ENCODE measurements at regions not wholly inside any gene's neighbourhood (a gene's known extent, or its start where the extent isn't known, plus 50 kb on each side); places are given as distances from the start of the nearest gene placed in this dataset.

DNA sequence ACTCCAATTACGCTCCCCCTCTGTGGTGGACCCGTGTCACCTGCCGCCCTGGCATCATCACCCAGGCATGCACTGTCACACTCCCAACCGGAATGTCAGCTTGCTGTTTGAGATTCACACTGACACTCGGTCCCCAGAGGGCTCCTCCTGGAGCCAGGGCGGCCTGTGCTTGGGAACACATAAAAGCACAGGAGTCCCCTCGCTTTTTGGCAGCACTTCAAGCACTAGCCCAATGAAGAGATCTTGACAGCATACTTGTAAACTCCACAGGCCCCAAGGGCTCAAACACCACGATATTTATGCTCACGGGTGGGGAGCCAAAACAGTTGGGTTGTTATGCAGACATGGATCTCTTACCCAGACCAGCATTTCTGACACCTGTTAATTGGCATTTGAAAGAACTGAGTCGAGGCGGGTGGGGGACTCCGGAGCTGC is 90.8 kb upstream of the EGFLAM start:
- no peak for TF ChIP-seq EZH2 (IDR thresholded peaks at IDR 0.05; ENCODE audit: insufficient read depth, poor library complexity, severe bottlenecking)
- 45 to 48% methylated on average over 11 to 12 of the region's 12 CpGs for WGBS, 2 experiments (ENCODE audit: low coverage in 1 of 2, low lambda C conversion rate in 2 of 2, missing lambda C conversion rate in 2 of 2)
- DNase-seq = no peak
- Histone ChIP-seq H3K27ac (no peak overlapping the region), H2AFZ (no peak overlapping the region), H3K9me2 (ENCODE audit: insufficient read depth) (no peaks in the 10 kb centered on the region), H3K4me1 (ENCODE audit: insufficient read depth) (no peaks in the 10 kb centered on the region), H3F3A (ENCODE audit: insufficient read depth) (no peaks in the 10 kb centered on the region), H3K27me3 (replicated peaks; ENCODE audit: insufficient read depth) (no peaks in the 10 kb centered on the region; the same call in 1 of the 2 replicates), H3K9me3 (ENCODE audit: low read depth) (no peaks in the 10 kb centered on the region), H3K9ac (no peak overlapping the region), H3K4me3 (no peak overlapping the region), H4K20me1 (ENCODE audit: insufficient read depth) (no peaks in the 10 kb centered on the region), H3K36me3 (ENCODE audit: low read depth) (no peaks in the 10 kb centered on the region), H3K79me2 (ENCODE audit: insufficient read depth) (no peaks in the 10 kb centered on the region), H3K4me2 (ENCODE audit: unreplicated experiment) (no peak overlapping the region)
- in situ Hi-C loops (cut with MboI) = no loop called here

GRCh38 chr5:38166832-38167231 is 91.5 kb upstream of the EGFLAM start:
- no peak overlapping the region for H3K9ac ChIP-seq
- H2AFZ ChIP-seq = no peak overlapping the region
- no peak for TF ChIP-seq EZH2phosphoT487 (IDR thresholded peaks at IDR 0.05; ENCODE audit: insufficient read depth, low read depth)
- H3K4me2 ChIP-seq (ENCODE audit: unreplicated experiment) = no peak overlapping the region
- H3K79me2 ChIP-seq (ENCODE audit: insufficient read depth) = no peaks in the 10 kb centered on the region
- H3K36me3 ChIP-seq (ENCODE audit: low read depth) = no peaks in the 10 kb centered on the region
- H3K9me3 ChIP-seq (ENCODE audit: low read depth) = no peaks in the 10 kb centered on the region
- H3K27ac ChIP-seq = no peak overlapping the region
- no peaks in the 10 kb centered on the region for H3K9me2 ChIP-seq (ENCODE audit: insufficient read depth)
- H4K20me1 ChIP-seq (ENCODE audit: insufficient read depth) = no peaks in the 10 kb centered on the region
- no peak for DNase-seq
- H3K27me3 ChIP-seq (replicated peaks; ENCODE audit: insufficient read depth) = no peaks in the 10 kb centered on the region; the same call in 1 of the 2 replicates
- H3K4me1 ChIP-seq (ENCODE audit: insufficient read depth) = no peaks in the 10 kb centered on the region
- H3K4me3 ChIP-seq = no peak overlapping the region
- WGBS, 2 experiments (ENCODE audit: low coverage in 1 of 2, low lambda C conversion rate in 2 of 2, missing lambda C conversion rate in 2 of 2) = 60 to 62% methylated on average over 10 to 11 of the region's 11 CpGs
- no peaks in the 10 kb centered on the region for H3F3A ChIP-seq (ENCODE audit: insufficient read depth)
- in situ Hi-C loops (cut with MboI) = no loop called here

DNA sequence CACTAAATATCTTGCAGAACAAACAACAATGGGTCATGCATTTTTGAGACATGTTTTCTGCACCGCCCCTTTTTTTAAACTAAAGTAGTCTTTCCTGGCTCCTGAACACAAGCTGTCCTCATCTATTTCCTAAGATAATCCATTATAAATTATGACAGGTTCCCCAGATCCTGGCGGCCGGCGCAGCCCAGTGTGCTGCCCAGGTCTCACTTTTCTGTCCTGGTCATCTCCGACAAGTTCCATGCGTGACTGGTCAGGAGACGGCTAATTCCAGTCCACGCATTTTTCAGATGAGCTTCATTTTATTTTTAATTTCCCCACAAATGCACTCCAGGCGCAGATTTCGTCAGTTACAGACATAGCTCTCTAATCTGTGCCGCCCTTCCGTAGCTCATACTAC is 92.9 kb upstream of the EGFLAM start:
- 87 to 89% methylated on average over 12 of the region's 12 CpGs for WGBS, 2 experiments (ENCODE audit: low coverage in 1 of 2, low lambda C conversion rate in 2 of 2, missing lambda C conversion rate in 2 of 2)
- no peak overlapping the region for H3K4me3 ChIP-seq
- no peak overlapping the region for H3K27ac ChIP-seq
- H4K20me1 ChIP-seq (ENCODE audit: insufficient read depth) = no peaks in the 10 kb centered on the region
- no peaks in the 10 kb centered on the region for H3K4me1 ChIP-seq (ENCODE audit: insufficient read depth)
- no peaks in the 10 kb centered on the region for H3K9me3 ChIP-seq (ENCODE audit: low read depth)
- in situ Hi-C loops (cut with MboI) = no loop called here
- H3F3A ChIP-seq (ENCODE audit: insufficient read depth) = no peaks in the 10 kb centered on the region
- no peaks in the 10 kb centered on the region for H3K79me2 ChIP-seq (ENCODE audit: insufficient read depth)
- H3K9ac ChIP-seq = no peak overlapping the region
- DNase-seq = no peak
- H3K27me3 ChIP-seq (replicated peaks; ENCODE audit: insufficient read depth) = peaks cover 6% of the 10 kb centered on the region; the same call in 1 of the 2 replicates
- H3K9me2 ChIP-seq (ENCODE audit: insufficient read depth) = no peaks in the 10 kb centered on the region
- no peak overlapping the region for H3K4me2 ChIP-seq (ENCODE audit: unreplicated experiment)
- TF ChIP-seq EZH2 (IDR thresholded peaks at IDR 0.05; ENCODE audit: insufficient read depth, poor library complexity, severe bottlenecking) = no peak
- no peak for TF ChIP-seq EZH2phosphoT487 (IDR thresholded peaks at IDR 0.05; ENCODE audit: insufficient read depth, low read depth)
- H2AFZ ChIP-seq = no peak overlapping the region
- no peaks in the 10 kb centered on the region for H3K36me3 ChIP-seq (ENCODE audit: low read depth)

DNA sequence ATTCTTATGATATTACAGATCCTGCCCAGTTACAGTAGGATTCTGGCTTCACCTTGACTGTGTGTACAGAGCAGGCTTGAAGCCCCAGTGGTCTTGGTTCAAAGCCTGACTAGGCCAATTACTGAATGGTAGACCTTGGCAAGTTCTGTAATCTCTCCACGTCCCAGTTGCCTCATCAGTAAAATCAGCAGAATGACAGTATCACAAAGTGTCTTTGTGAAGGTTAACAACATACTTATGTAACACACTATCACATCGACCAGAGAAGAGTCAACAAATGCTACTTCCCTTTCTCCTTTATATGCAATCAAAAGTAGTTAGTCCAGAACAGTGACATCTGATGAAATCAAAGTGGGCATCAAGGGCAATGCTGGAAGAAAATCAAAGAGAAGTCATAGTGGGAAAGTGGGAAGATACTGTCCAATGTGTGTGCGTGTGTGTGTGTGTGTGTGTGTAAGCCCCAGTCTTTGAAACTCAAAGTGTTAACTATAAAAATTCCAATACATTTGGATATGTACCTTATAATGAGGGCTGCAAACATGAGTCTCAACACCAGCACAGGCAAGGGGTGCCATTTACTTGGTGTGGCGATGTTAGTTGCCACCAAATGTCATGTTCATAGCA is 93.5 kb upstream of the EGFLAM start:
- Histone ChIP-seq H3K27me3 (replicated peaks; ENCODE audit: insufficient read depth) (peaks cover 7% of the 10 kb centered on the region; the same call in 1 of the 2 replicates), H3K4me2 (ENCODE audit: unreplicated experiment) (no peak overlapping the region), H3K9me2 (ENCODE audit: insufficient read depth) (no peaks in the 10 kb centered on the region), H3K36me3 (ENCODE audit: low read depth) (no peaks in the 10 kb centered on the region), H2AFZ (no peak overlapping the region), H3K4me3 (no peak overlapping the region), H3K27ac (no peak overlapping the region), H3K9ac (no peak overlapping the region), H3K4me1 (ENCODE audit: insufficient read depth) (no peaks in the 10 kb centered on the region), H3K79me2 (ENCODE audit: insufficient read depth) (no peaks in the 10 kb centered on the region), H3F3A (ENCODE audit: insufficient read depth) (no peaks in the 10 kb centered on the region), H3K9me3 (ENCODE audit: low read depth) (no peaks in the 10 kb centered on the region), H4K20me1 (ENCODE audit: insufficient read depth) (no peaks in the 10 kb centered on the region)
- no peak for TF ChIP-seq EZH2 (IDR thresholded peaks at IDR 0.05; ENCODE audit: insufficient read depth, poor library complexity, severe bottlenecking)
- no peak for TF ChIP-seq EZH2phosphoT487 (IDR thresholded peaks at IDR 0.05; ENCODE audit: insufficient read depth, low read depth)
- 30 to 31% methylated on average over 4 of the region's 4 CpGs for whole genome bisulfite sequencing, 2 experiments (ENCODE audit: low coverage in 1 of 2, low lambda C conversion rate in 2 of 2, missing lambda C conversion rate in 2 of 2)
- in situ Hi-C loops (cut with MboI) = no loop called here
- DNase-seq = no peak

All from GM23248 (cell line).